ENCODE measurements at regions not wholly inside any gene's neighbourhood (a gene's known extent, or its start where the extent isn't known, plus 50 kb on each side); places are given as distances from the start of the nearest gene placed in this dataset.

- Histone ChIP-seq H3K27me3 (ENCODE audit: control insufficient read depth in 2 of 2, insufficient read depth in 2 of 2, low read length in 2 of 2) (no peaks in the 10 kb centered on the region), H3K4me3 (ENCODE audit: low read length in 2 of 2) (no peak overlapping the region), H3K27ac (ENCODE audit: low read depth in 2 of 2, low read length in 2 of 2) (no peak overlapping the region), H3K9me3 (ENCODE audit: control insufficient read depth in 2 of 2, low read length in 2 of 2) (no peaks in the 10 kb centered on the region), H3K36me3 (ENCODE audit: control insufficient read depth in 2 of 2, insufficient read depth in 2 of 2, low read length in 2 of 2) (no peaks in the 10 kb centered on the region), H3K4me1 (ENCODE audit: control insufficient read depth in 2 of 2, insufficient read depth in 2 of 2, low read length in 2 of 2) (no peaks in the 10 kb centered on the region), H3K9ac (ENCODE audit: low read depth in 1 of 2, low read length in 2 of 2) (no peak overlapping the region)
Measured at GRCh38 chr3:161737171-161737570, 240.6 kb downstream of the OTOL1 start.

- Histone ChIP-seq H3K36me3 (ENCODE audit: control insufficient read depth in 2 of 2, insufficient read depth in 2 of 2, low read length in 2 of 2) (no peaks in the 10 kb centered on the region), H3K9me3 (ENCODE audit: control insufficient read depth in 2 of 2, low read length in 2 of 2) (no peaks in the 10 kb centered on the region), H3K9ac (ENCODE audit: low read depth in 1 of 2, low read length in 2 of 2) (no peak overlapping the region), H3K27ac (ENCODE audit: low read depth in 2 of 2, low read length in 2 of 2) (no peak overlapping the region), H3K4me1 (ENCODE audit: control insufficient read depth in 2 of 2, insufficient read depth in 2 of 2, low read length in 2 of 2) (no peaks in the 10 kb centered on the region), H3K4me3 (ENCODE audit: low read length in 2 of 2) (no peak overlapping the region), H3K27me3 (ENCODE audit: control insufficient read depth in 2 of 2, insufficient read depth in 2 of 2, low read length in 2 of 2) (no peaks in the 10 kb centered on the region)
Measured at GRCh38 chr3:161740421-161740820, 243.8 kb downstream of the OTOL1 start.

GRCh38 chr3:161744366-161744765 lies 247.8 kb downstream of the OTOL1 start:
- no peak overlapping the region for H3K9ac ChIP-seq (ENCODE audit: low read depth in 1 of 2, low read length in 2 of 2)
- no peak overlapping the region for H3K4me3 ChIP-seq (ENCODE audit: low read length in 2 of 2)
- H3K9me3 ChIP-seq (ENCODE audit: control insufficient read depth in 2 of 2, low read length in 2 of 2) = no peaks in the 10 kb centered on the region
- no peaks in the 10 kb centered on the region for H3K27me3 ChIP-seq (ENCODE audit: control insufficient read depth in 2 of 2, insufficient read depth in 2 of 2, low read length in 2 of 2)
- no peak overlapping the region for H3K27ac ChIP-seq (ENCODE audit: low read depth in 2 of 2, low read length in 2 of 2)
- H3K4me1 ChIP-seq (ENCODE audit: control insufficient read depth in 2 of 2, insufficient read depth in 2 of 2, low read length in 2 of 2) = no peaks in the 10 kb centered on the region
- no peaks in the 10 kb centered on the region for H3K36me3 ChIP-seq (ENCODE audit: control insufficient read depth in 2 of 2, insufficient read depth in 2 of 2, low read length in 2 of 2)

- Histone ChIP-seq H3K9me3 (ENCODE audit: control insufficient read depth in 2 of 2, low read length in 2 of 2) (no peaks in the 10 kb centered on the region), H3K27ac (ENCODE audit: low read depth in 2 of 2, low read length in 2 of 2) (no peak overlapping the region), H3K4me3 (ENCODE audit: low read length in 2 of 2) (no peak overlapping the region), H3K36me3 (ENCODE audit: control insufficient read depth in 2 of 2, insufficient read depth in 2 of 2, low read length in 2 of 2) (no peaks in the 10 kb centered on the region), H3K27me3 (ENCODE audit: control insufficient read depth in 2 of 2, insufficient read depth in 2 of 2, low read length in 2 of 2) (no peaks in the 10 kb centered on the region), H3K9ac (ENCODE audit: low read depth in 1 of 2, low read length in 2 of 2) (no peak overlapping the region), H3K4me1 (ENCODE audit: control insufficient read depth in 2 of 2, insufficient read depth in 2 of 2, low read length in 2 of 2) (no peaks in the 10 kb centered on the region)
Measured at GRCh38 chr3:161745741-161746140, 249.1 kb downstream of the OTOL1 start.

GRCh38 chr3:161748049-161748448 lies 251.4 kb downstream of the OTOL1 start:
- no peak overlapping the region for H3K27ac ChIP-seq (ENCODE audit: low read depth in 2 of 2, low read length in 2 of 2)
- no peaks in the 10 kb centered on the region for H3K27me3 ChIP-seq (ENCODE audit: control insufficient read depth in 2 of 2, insufficient read depth in 2 of 2, low read length in 2 of 2)
- no peaks in the 10 kb centered on the region for H3K9me3 ChIP-seq (ENCODE audit: control insufficient read depth in 2 of 2, low read length in 2 of 2)
- H3K4me3 ChIP-seq (ENCODE audit: low read length in 2 of 2) = no peak overlapping the region
- no peaks in the 10 kb centered on the region for H3K4me1 ChIP-seq (ENCODE audit: control insufficient read depth in 2 of 2, insufficient read depth in 2 of 2, low read length in 2 of 2)
- no peaks in the 10 kb centered on the region for H3K36me3 ChIP-seq (ENCODE audit: control insufficient read depth in 2 of 2, insufficient read depth in 2 of 2, low read length in 2 of 2)
- no peak overlapping the region for H3K9ac ChIP-seq (ENCODE audit: low read depth in 1 of 2, low read length in 2 of 2)

GRCh38 chr3:161754420-161755053 lies 257.9 kb downstream of the OTOL1 start:
- Histone ChIP-seq H3K9me3 (ENCODE audit: control insufficient read depth in 2 of 2, low read length in 2 of 2) (no peaks in the 10 kb centered on the region), H3K9ac (ENCODE audit: low read depth in 1 of 2, low read length in 2 of 2) (no peak overlapping the region), H3K4me1 (ENCODE audit: control insufficient read depth in 2 of 2, insufficient read depth in 2 of 2, low read length in 2 of 2) (no peaks in the 10 kb centered on the region), H3K27me3 (ENCODE audit: control insufficient read depth in 2 of 2, insufficient read depth in 2 of 2, low read length in 2 of 2) (no peaks in the 10 kb centered on the region), H3K4me3 (ENCODE audit: low read length in 2 of 2) (no peak overlapping the region), H3K27ac (ENCODE audit: low read depth in 2 of 2, low read length in 2 of 2) (no peak overlapping the region), H3K36me3 (ENCODE audit: control insufficient read depth in 2 of 2, insufficient read depth in 2 of 2, low read length in 2 of 2) (no peaks in the 10 kb centered on the region)

GRCh38 chr3:161759444-161759843 lies 262.8 kb downstream of the OTOL1 start:
- no peak overlapping the region for H3K9ac ChIP-seq (ENCODE audit: low read depth in 1 of 2, low read length in 2 of 2)
- no peaks in the 10 kb centered on the region for H3K9me3 ChIP-seq (ENCODE audit: control insufficient read depth in 2 of 2, low read length in 2 of 2)
- H3K4me3 ChIP-seq (ENCODE audit: low read length in 2 of 2) = no peak overlapping the region
- no peak overlapping the region for H3K27ac ChIP-seq (ENCODE audit: low read depth in 2 of 2, low read length in 2 of 2)
- H3K36me3 ChIP-seq (ENCODE audit: control insufficient read depth in 2 of 2, insufficient read depth in 2 of 2, low read length in 2 of 2) = no peaks in the 10 kb centered on the region
- no peaks in the 10 kb centered on the region for H3K4me1 ChIP-seq (ENCODE audit: control insufficient read depth in 2 of 2, insufficient read depth in 2 of 2, low read length in 2 of 2)
- no peaks in the 10 kb centered on the region for H3K27me3 ChIP-seq (ENCODE audit: control insufficient read depth in 2 of 2, insufficient read depth in 2 of 2, low read length in 2 of 2)

GRCh38 chr3:161766331-161766730 lies 269.7 kb downstream of the OTOL1 start:
- Histone ChIP-seq H3K9ac (ENCODE audit: low read depth in 1 of 2, low read length in 2 of 2) (no peak overlapping the region), H3K4me1 (ENCODE audit: control insufficient read depth in 2 of 2, insufficient read depth in 2 of 2, low read length in 2 of 2) (peaks cover 0 to 4% of the 10 kb centered on the region in 2 donors), H3K27ac (ENCODE audit: low read depth in 2 of 2, low read length in 2 of 2) (no peak overlapping the region), H3K9me3 (ENCODE audit: control insufficient read depth in 2 of 2, low read length in 2 of 2) (no peaks in the 10 kb centered on the region), H3K27me3 (ENCODE audit: control insufficient read depth in 2 of 2, insufficient read depth in 2 of 2, low read length in 2 of 2) (no peaks in the 10 kb centered on the region), H3K36me3 (ENCODE audit: control insufficient read depth in 2 of 2, insufficient read depth in 2 of 2, low read length in 2 of 2) (no peaks in the 10 kb centered on the region), H3K4me3 (ENCODE audit: low read length in 2 of 2) (no peak overlapping the region)

GRCh38 chr3:161770484-161771386 lies 274.1 kb downstream of the OTOL1 start:
- H3K9me3 ChIP-seq (ENCODE audit: control insufficient read depth in 2 of 2, low read length in 2 of 2) = no peaks in the 10 kb centered on the region
- H3K4me1 ChIP-seq (ENCODE audit: control insufficient read depth in 2 of 2, insufficient read depth in 2 of 2, low read length in 2 of 2) = peaks cover 0 to 4% of the 10 kb centered on the region in 2 donors
- no peak overlapping the region for H3K4me3 ChIP-seq (ENCODE audit: low read length in 2 of 2)
- H3K27ac ChIP-seq (ENCODE audit: low read depth in 2 of 2, low read length in 2 of 2) = no peak overlapping the region
- H3K27me3 ChIP-seq (ENCODE audit: control insufficient read depth in 2 of 2, insufficient read depth in 2 of 2, low read length in 2 of 2) = no peaks in the 10 kb centered on the region
- no peak overlapping the region for H3K9ac ChIP-seq (ENCODE audit: low read depth in 1 of 2, low read length in 2 of 2)
- no peaks in the 10 kb centered on the region for H3K36me3 ChIP-seq (ENCODE audit: control insufficient read depth in 2 of 2, insufficient read depth in 2 of 2, low read length in 2 of 2)

GRCh38 chr3:161781381-161781780 lies 284.8 kb downstream of the OTOL1 start:
- no peak overlapping the region for H3K27ac ChIP-seq (ENCODE audit: low read depth in 2 of 2, low read length in 2 of 2)
- H3K4me3 ChIP-seq (ENCODE audit: low read length in 2 of 2) = no peak overlapping the region
- no peaks in the 10 kb centered on the region for H3K36me3 ChIP-seq (ENCODE audit: control insufficient read depth in 2 of 2, insufficient read depth in 2 of 2, low read length in 2 of 2)
- no peaks in the 10 kb centered on the region for H3K27me3 ChIP-seq (ENCODE audit: control insufficient read depth in 2 of 2, insufficient read depth in 2 of 2, low read length in 2 of 2)
- H3K9me3 ChIP-seq (ENCODE audit: control insufficient read depth in 2 of 2, low read length in 2 of 2) = no peaks in the 10 kb centered on the region
- no peak overlapping the region for H3K9ac ChIP-seq (ENCODE audit: low read depth in 1 of 2, low read length in 2 of 2)
- no peaks in the 10 kb centered on the region for H3K4me1 ChIP-seq (ENCODE audit: control insufficient read depth in 2 of 2, insufficient read depth in 2 of 2, low read length in 2 of 2)
